H1 (cell line): ENCODE measurements at regions not wholly inside any gene's neighbourhood (a gene's known extent, or its start where the extent isn't known, plus 50 kb on each side); places are given as distances from the start of the nearest gene placed in this dataset.

ENCODE experiments used
- CTCF ChIA-PET: fragments of 300-600 bp; sonication (Branson Sonifier 250); formaldehyde crosslinking; loops from one replicate; lab custom pipeline; 2021; ENCODE audit not compliant: partially characterized antibody; lab: Charles Lee
- POLR2A ChIA-PET: fragments of 300-600 bp; sonication (Branson Sonifier 250); formaldehyde crosslinking; loops from one replicate; lab custom pipeline; 2021; ENCODE audit warnings: inconsistent platforms; ENCODE audit not compliant: partially characterized antibody; lab: Charles Lee
- DNase-seq, 2 experiments: peaks; one replicate each; pipeline versions ENCODE4 v3.0.0 to v3.0.0-alpha.2; 2010 to 2022; ENCODE audit warnings: low spot score in 2 of 2, low read depth in 1 of 2, mixed read lengths in 1 of 2
- FAIRE-seq: peaks from 2 replicates; lab custom pipeline; 2011; peaks lifted over from hg19 to GRCh38; lab: Jason Lieb, UNC
- H2AFZ ChIP-seq: 2 replicates; pipeline ENCODE4 v1.8.1; 2012; ENCODE audit warnings: low read length, inconsistent platforms
- H2AK5ac ChIP-seq: 2 replicates; pipeline ENCODE4 v1.6.1; 2013; ENCODE audit warnings: low read depth, low read length
- H2BK120ac ChIP-seq: replicated peaks from 2 replicates; pipeline ENCODE3; 2013; ENCODE audit warnings: low read depth, low read length, inconsistent platforms
- H2BK12ac ChIP-seq: 2 replicates; pipeline ENCODE4 v1.6.1; 2013; ENCODE audit warnings: low read depth, low read length
- H2BK15ac ChIP-seq: 2 replicates; pipeline ENCODE4 v1.6.1; 2013; ENCODE audit warnings: low read length
- H2BK20ac ChIP-seq: 2 replicates; pipeline ENCODE4 v1.6.1; 2013; ENCODE audit warnings: low read length
- H2BK5ac ChIP-seq: 2 replicates; pipeline ENCODE4 v1.6.1; 2013; ENCODE audit warnings: low read depth, low read length
- H3K14ac ChIP-seq: 2 replicates; pipeline ENCODE4 v1.6.1; 2013; ENCODE audit warnings: inconsistent platforms; ENCODE audit not compliant: insufficient read length
- H3K18ac ChIP-seq: 2 replicates; pipeline ENCODE4 v1.6.1; 2013; ENCODE audit warnings: low read length; ENCODE audit errors: extremely low read depth
- H3K23ac ChIP-seq: 2 replicates; pipeline ENCODE4 v1.6.1; 2013; ENCODE audit warnings: inconsistent platforms; ENCODE audit not compliant: insufficient read length
- H3K23me2 ChIP-seq: 2 replicates; pipeline ENCODE4 v1.6.1; 2013; ENCODE audit warnings: low read depth, low read length
- H3K27ac ChIP-seq: 2 replicates; pipeline ENCODE4 v1.6.1; 2011; ENCODE audit warnings: low read depth, low read length, inconsistent platforms
- H3K27me3 ChIP-seq, 4 experiments: replicated peaks in 1 of 4; 1 replicate in 1 of 4; 2 replicates in 3 of 4; pipeline versions ENCODE4 v1.6.1 to v1.8.1; 2011 to 2013; ENCODE audit warnings: low read length in 3 of 4, mild to moderate bottlenecking in 3 of 4, inconsistent platforms in 2 of 4, mixed read lengths in 2 of 4, moderate library complexity in 1 of 4; ENCODE audit not compliant: control insufficient read depth in 3 of 4, insufficient read depth in 3 of 4; ENCODE audit errors: extremely low read depth in 1 of 4
- H3K36me3 ChIP-seq, 4 experiments: 2 replicates each; pipeline versions ENCODE4 v1.6.1 to v1.8.1; 2011 to 2013; ENCODE audit warnings: mild to moderate bottlenecking in 4 of 4, low read length in 3 of 4, moderate library complexity in 2 of 4, control low read depth in 1 of 4, inconsistent platforms in 1 of 4; ENCODE audit not compliant: insufficient read depth in 4 of 4, control insufficient read depth in 2 of 4
- H3K4ac ChIP-seq: replicated peaks from 2 replicates; pipeline ENCODE3; 2013; ENCODE audit warnings: low read length, low read depth, mixed read lengths, inconsistent platforms; ENCODE audit not compliant: insufficient read length
- H3K4me1 ChIP-seq, 4 experiments: replicated peaks in 1 of 4; 1 replicate in 1 of 4; 2 replicates in 3 of 4; pipeline versions ENCODE4 v1.6.1 to v1.8.1; 2011 to 2013; ENCODE audit warnings: low read length in 3 of 4, inconsistent platforms in 2 of 4, mixed read lengths in 1 of 4; ENCODE audit not compliant: insufficient read depth in 4 of 4, control insufficient read depth in 3 of 4
- H3K4me2 ChIP-seq, 2 experiments: 2 replicates each; pipeline versions ENCODE4 v1.6.1 to v1.8.1; 2011 to 2013; ENCODE audit warnings: low read depth in 2 of 2, low read length in 2 of 2, control low read depth in 1 of 2, inconsistent platforms in 1 of 2, mild to moderate bottlenecking in 1 of 2; ENCODE audit not compliant: insufficient read depth in 1 of 2
- H3K4me3 ChIP-seq, 4 experiments: fragments of 200-600, 300-600 bp in 1 of 4; sonication (generic), shearing (Covaris generic), sonication (Bioruptor Twin) in 1 of 4; 2 replicates each; pipeline versions ENCODE4 v1.5.1 to v1.8.1; 2011 to 2016; ENCODE audit warnings: low read length in 4 of 4, low read depth in 3 of 4, control low read depth in 2 of 4, inconsistent platforms in 2 of 4, mild to moderate bottlenecking in 2 of 4, mixed read lengths in 1 of 4, moderate library complexity in 1 of 4; ENCODE audit not compliant: insufficient read depth in 2 of 4; ENCODE audit errors: extremely low read depth in 1 of 4
- H3K56ac ChIP-seq: replicated peaks from 2 replicates; pipeline ENCODE3; 2013; ENCODE audit warnings: low read depth, mild to moderate bottlenecking, mixed read lengths, low read length, inconsistent platforms; ENCODE audit not compliant: insufficient read length
- H3K79me1 ChIP-seq: 2 replicates; pipeline ENCODE4 v1.6.1; 2013; ENCODE audit warnings: low read depth, low read length, control low read depth
- H3K79me2 ChIP-seq, 2 experiments: 2 replicates each; pipeline versions ENCODE4 v1.6.1 to v1.8.1; 2012 to 2013; ENCODE audit warnings: low read length in 2 of 2, mild to moderate bottlenecking in 2 of 2, inconsistent platforms in 1 of 2; ENCODE audit not compliant: insufficient read depth in 2 of 2, control insufficient read depth in 1 of 2
- H3K9ac ChIP-seq, 4 experiments: replicated peaks in 1 of 4; 1 replicate in 1 of 4; 2 replicates in 3 of 4; pipeline versions ENCODE4 v1.6.1 to v1.8.1; 2011 to 2013; ENCODE audit warnings: low read depth in 3 of 4, low read length in 3 of 4, control low read depth in 2 of 4, mild to moderate bottlenecking in 2 of 4, moderate library complexity in 2 of 4, inconsistent platforms in 1 of 4; ENCODE audit errors: extremely low read depth in 1 of 4
- H3K9me3 ChIP-seq, 2 experiments: 2 replicates each; pipeline versions ENCODE4 v1.6.1 to v1.8.1; 2012 to 2013; ENCODE audit warnings: mild to moderate bottlenecking in 2 of 2, moderate library complexity in 2 of 2, control low read depth in 1 of 2, inconsistent platforms in 1 of 2, low read depth in 1 of 2, low read length in 1 of 2, mixed read lengths in 1 of 2; ENCODE audit not compliant: insufficient read depth in 2 of 2
- H4K20me1 ChIP-seq, 2 experiments: replicated peaks in 1 of 2; 2 replicates each; pipeline versions ENCODE3 to v1.8.1; 2011 to 2013; ENCODE audit warnings: inconsistent platforms in 2 of 2, low read length in 2 of 2, mild to moderate bottlenecking in 1 of 2; ENCODE audit not compliant: insufficient read depth in 2 of 2, control insufficient read depth in 1 of 2
- H4K5ac ChIP-seq: 2 replicates; pipeline ENCODE4 v1.6.1; 2013; ENCODE audit warnings: low read length, low read depth, mixed read lengths, inconsistent platforms; ENCODE audit not compliant: insufficient read length
- H4K8ac ChIP-seq: 2 replicates; pipeline ENCODE4 v1.8.0; 2013; ENCODE audit warnings: mild to moderate bottlenecking, moderate library complexity, low read length, inconsistent platforms; ENCODE audit not compliant: insufficient read depth; ENCODE audit errors: extremely low read depth
- H4K91ac ChIP-seq: replicated peaks from 2 replicates; pipeline ENCODE3; 2013; ENCODE audit warnings: low read length, mixed read lengths, inconsistent platforms; ENCODE audit not compliant: insufficient read length
- BCL11A ChIP-seq, 2 experiments: IDR thresholded peaks; one replicate each; pipeline ENCODE4 v1.6.1; 2011; ENCODE audit warnings: low read depth in 2 of 2, low read length in 2 of 2, mild to moderate bottlenecking in 2 of 2
- CBX5 ChIP-seq: fragments of 300-800, 300-1000 bp; sonication (generic); IDR thresholded peaks from 2 replicates; pipeline ENCODE4 v1.7.1; 2016; ENCODE audit warnings: antibody characterized with exemption, low read length, low read depth
- EZH2 ChIP-seq: fragments of 200-600 bp; sonication (generic); IDR thresholded peaks from 2 replicates; pipeline ENCODE4 v1.7.1; 2012; ENCODE audit warnings: low read depth, mild to moderate bottlenecking, moderate library complexity, low read length, inconsistent platforms; ENCODE audit not compliant: severe bottlenecking
- GABPA ChIP-seq: IDR thresholded peaks from 2 replicates; pipeline ENCODE4 v1.6.1; 2011; ENCODE audit warnings: mild to moderate bottlenecking, low read length, moderate library complexity, borderline replicate concordance; ENCODE audit not compliant: insufficient read depth
- HDAC2 ChIP-seq, 2 experiments: fragments of 300-600 bp in 1 of 2; sonication (generic) in 1 of 2; IDR thresholded peaks; 2 replicates each; pipeline ENCODE4 v1.6.1; 2011 to 2012; ENCODE audit warnings: low read depth in 2 of 2, low read length in 2 of 2, mild to moderate bottlenecking in 2 of 2, moderate library complexity in 2 of 2, borderline replicate concordance in 1 of 2, inconsistent platforms in 1 of 2
- MAFK ChIP-seq: IDR thresholded peaks from 2 replicates; pipeline ENCODE4 v1.6.1; 2012; ENCODE audit warnings: low read depth, mild to moderate bottlenecking, improper control_type of control experiment, low read length
- POLR2AphosphoS5 ChIP-seq: IDR thresholded peaks from 2 replicates; pipeline ENCODE4 v1.6.1; 2011; ENCODE audit warnings: low read depth, low read length
- POU5F1 ChIP-seq: IDR thresholded peaks from 2 replicates; pipeline ENCODE4 v1.6.1; 2011; ENCODE audit warnings: low read depth, mild to moderate bottlenecking, low read length, moderate library complexity
- RXRA ChIP-seq: IDR thresholded peaks from 2 replicates; pipeline ENCODE4 v1.6.1; 2011; ENCODE audit warnings: low read depth, mild to moderate bottlenecking, low read length, moderate library complexity; ENCODE audit not compliant: insufficient read depth
- SAP30 ChIP-seq: fragments of 300-600 bp; sonication (generic); IDR thresholded peaks from 2 replicates; pipeline ENCODE4 v1.7.1; 2012; ENCODE audit warnings: low read length, moderate library complexity, mild to moderate bottlenecking, inconsistent platforms; ENCODE audit not compliant: insufficient read depth, insufficient replicate concordance
- SUZ12 ChIP-seq: fragments of 200-600 bp; sonication (generic); IDR thresholded peaks from 2 replicates; pipeline ENCODE4 v1.6.1; 2012; ENCODE audit warnings: mild to moderate bottlenecking, inconsistent platforms, low read length, moderate library complexity, mixed read lengths
- WGBS, 2 experiments: shearing (Covaris generic) in 1 of 2; methylation state at CpG; one replicate each; pipeline versions ENCODE4 v1.1.6 to v1.1.7; 2013 to 2015; ENCODE audit warnings: low lambda C conversion rate in 2 of 2, mixed read lengths in 2 of 2, inconsistent platforms in 1 of 2, low coverage in 1 of 2, missing lambda C conversion rate in 1 of 2; ENCODE audit not compliant: insufficient replicate concordance in 2 of 2, insufficient coverage in 1 of 2, insufficient read length in 1 of 2; ENCODE audit errors: extremely low coverage in 1 of 2, missing lambda C conversion rate in 1 of 2; 5-methylcytosine and 5-hydroxymethylcytosine counted together

- WGBS, 2 experiments = 81% methylated on average over 2 of the region's 2 CpGs; no CpG with 5 or more reads in 1 of the 2 experiments
- CTCF ChIA-PET = no interaction called here
- Histone ChIP-seq H3K4ac (no peak overlapping the region), H4K5ac (no peak overlapping the region), H3K27me3 (no peaks in the 10 kb centered on the region), H2BK5ac (no peak overlapping the region), H4K8ac (no peak overlapping the region), H3K23ac (no peak overlapping the region), H3K9me3 (no peaks in the 10 kb centered on the region), H3K79me2 (no peaks in the 10 kb centered on the region), H3K14ac (no peak overlapping the region), H2BK12ac (no peak overlapping the region), H4K20me1 (no peaks in the 10 kb centered on the region), H2BK15ac (no peak overlapping the region), H2AFZ (no peak overlapping the region), H2BK20ac (no peak overlapping the region), H3K79me1 (no peaks in the 10 kb centered on the region), H2AK5ac (no peak overlapping the region), H3K4me3 (no peak overlapping the region), H3K36me3 (no peaks in the 10 kb centered on the region), H3K23me2 (no peaks in the 10 kb centered on the region), H3K4me2 (no peak overlapping the region), H3K27ac (no peak overlapping the region), H3K56ac (no peak overlapping the region), H3K4me1 (no peaks in the 10 kb centered on the region), H3K18ac (no peak overlapping the region), H4K91ac (no peak overlapping the region), H3K9ac (no peak overlapping the region), H2BK120ac (no peak overlapping the region)
- TF ChIP-seq RXRA = no peak
- no peak for TF ChIP-seq SUZ12
- no peak for TF ChIP-seq GABPA
- TF ChIP-seq SAP30 = no peak
- TF ChIP-seq POU5F1 = no peak
- TF ChIP-seq EZH2 = no peak
- no peak for TF ChIP-seq POLR2AphosphoS5
- TF ChIP-seq CBX5 = no peak
- TF ChIP-seq HDAC2 (IDR thresholded peaks at IDR 0.05; ENCODE audit: borderline replicate concordance in 1 of 2, low read depth in 2 of 2, low read length in 2 of 2) = no peak
- no peak for TF ChIP-seq MAFK
- no peak for TF ChIP-seq BCL11A (IDR thresholded peaks at IDR 0.05; ENCODE audit: low read depth in 2 of 2, low read length in 2 of 2)
- POLR2A ChIA-PET = no interaction called here
- FAIRE-seq = no peak
- DNase-seq = no peak
Measured at GRCh38 chrX:35016051-35016450, 73.5 kb downstream of the FAM47B start.
